Endodermal cell (in vitro differentiated cells): ENCODE measurements at regions not wholly inside any gene's neighbourhood (a gene's known extent, or its start where the extent isn't known, plus 50 kb on each side); places are given as distances from the start of the nearest gene placed in this dataset.

Source experiments
- DNase-seq: peaks from one replicate; pipeline ENCODE4 v3.0.0-alpha.2; 2017
- H3K27ac ChIP-seq: 2 replicates; pipeline ENCODE4 v1.5.1; 2013; ENCODE audit warnings: mild to moderate bottlenecking, low read depth, low read length, moderate library complexity
- H3K27me3 ChIP-seq: 2 replicates; pipeline ENCODE4 v1.6.1; 2013; ENCODE audit warnings: mild to moderate bottlenecking, low read length, moderate library complexity; ENCODE audit not compliant: insufficient read depth, control insufficient read depth, poor library complexity, severe bottlenecking
- H3K36me3 ChIP-seq: 2 replicates; pipeline ENCODE4 v1.7.0; 2013; ENCODE audit warnings: mild to moderate bottlenecking, low read length, moderate library complexity; ENCODE audit not compliant: control insufficient read depth, insufficient read depth
- H3K4me1 ChIP-seq: one replicate; pipeline ENCODE4 v1.7.0; 2013; ENCODE audit warnings: low read length; ENCODE audit not compliant: control insufficient read depth, insufficient read depth
- H3K4me3 ChIP-seq: 2 replicates; pipeline ENCODE4 v1.5.1; 2013; ENCODE audit warnings: mild to moderate bottlenecking, low read length, moderate library complexity
- H3K9ac ChIP-seq: 2 replicates; pipeline ENCODE4 v1.6.1; 2013; ENCODE audit warnings: mild to moderate bottlenecking, low read length, moderate library complexity; ENCODE audit not compliant: poor library complexity, severe bottlenecking; ENCODE audit errors: extremely low read depth
- H3K9me3 ChIP-seq: 2 replicates; pipeline ENCODE4 v1.6.1; 2013; ENCODE audit warnings: mild to moderate bottlenecking, low read length, moderate library complexity; ENCODE audit not compliant: control insufficient read depth
- H3K27ac Mint-ChIP-seq: 2 replicates; pipeline ENCODE4 v1.8.0; 2020; ENCODE audit warnings: mixed read lengths
- H3K27me3 Mint-ChIP-seq: 2 replicates; pipeline ENCODE4 v1.8.0; 2021; ENCODE audit warnings: mild to moderate bottlenecking, mixed read lengths; ENCODE audit not compliant: insufficient read depth
- H3K36me3 Mint-ChIP-seq: 2 replicates; pipeline ENCODE4 v1.8.0; 2020; ENCODE audit warnings: low read depth, mixed read lengths
- H3K4me1 Mint-ChIP-seq: 2 replicates; pipeline ENCODE4 v1.8.0; 2020; ENCODE audit warnings: mixed read lengths
- H3K4me3 Mint-ChIP-seq: 2 replicates; pipeline ENCODE4 v1.8.0; 2020; ENCODE audit warnings: mild to moderate bottlenecking, moderate library complexity, mixed read lengths
- H3K9me3 Mint-ChIP-seq: 2 replicates; pipeline ENCODE4 v1.8.0; 2020; ENCODE audit warnings: mild to moderate bottlenecking, mixed read lengths
- CTCF ChIP-seq: fragments of 200-600 bp; sonication (generic); conservative IDR thresholded peaks from 2 replicates; pipeline ENCODE4 v1.5.0; 2021; ENCODE audit warnings: antibody characterized with exemption, mild to moderate bottlenecking
- WGBS, 2 experiments: methylation state at CpG; one replicate each; pipeline versions ENCODE4 v1.1.5 to v1.1.7; 2013; ENCODE audit warnings: missing lambda C conversion rate in 2 of 2, mixed read lengths in 1 of 2; ENCODE audit not compliant: insufficient coverage in 1 of 2, insufficient read length in 1 of 2; 5-methylcytosine and 5-hydroxymethylcytosine counted together

GRCh38 chr3:166071831-166072230 lies 234.6 kb upstream of the BCHE start:
- H3K36me3 Mint-ChIP-seq: no peaks in the 10 kb centered on the region
- TF ChIP-seq CTCF: no peak
- Histone ChIP-seq H3K9me3 (no peaks in the 10 kb centered on the region), H3K27me3 (no peaks in the 10 kb centered on the region), H3K27ac (no peak overlapping the region), H3K4me1 (no peaks in the 10 kb centered on the region), H3K36me3 (no peaks in the 10 kb centered on the region), H3K9ac (no peak overlapping the region), H3K4me3 (no peak overlapping the region)
- H3K27me3 Mint-ChIP-seq: no peaks in the 10 kb centered on the region
- DNase-seq: no peak
- H3K4me3 Mint-ChIP-seq: no peak overlapping the region
- H3K4me1 Mint-ChIP-seq: no peaks in the 10 kb centered on the region
- H3K9me3 Mint-ChIP-seq: no peaks in the 10 kb centered on the region
- no peak overlapping the region for H3K27ac Mint-ChIP-seq

- Mint-ChIP-seq H3K4me1 (peaks cover 5% of the 10 kb centered on the region), H3K27me3 (no peaks in the 10 kb centered on the region), H3K36me3 (no peaks in the 10 kb centered on the region), H3K27ac (no peak overlapping the region), H3K9me3 (no peaks in the 10 kb centered on the region), H3K4me3 (no peak overlapping the region)
- no peak overlapping the region for H3K4me3 ChIP-seq
- WGBS, 2 experiments: 99 to 100% methylated on average over 3 to 4 of the region's 4 CpGs
- H3K27ac ChIP-seq: no peak overlapping the region
- no peaks in the 10 kb centered on the region for H3K27me3 ChIP-seq
- no peak for TF ChIP-seq CTCF
- H3K9ac ChIP-seq: no peak overlapping the region
- DNase-seq: no peak
- H3K36me3 ChIP-seq: no peaks in the 10 kb centered on the region
- no peaks in the 10 kb centered on the region for H3K9me3 ChIP-seq
- peaks cover 4% of the 10 kb centered on the region for H3K4me1 ChIP-seq
Measured at GRCh38 chr3:166064476-166064875, 227.3 kb upstream of the BCHE start.

- no peak overlapping the region for H3K27ac Mint-ChIP-seq
- no peaks in the 10 kb centered on the region for H3K36me3 Mint-ChIP-seq
- no peak overlapping the region for H3K4me3 Mint-ChIP-seq
- Histone ChIP-seq H3K36me3 (no peaks in the 10 kb centered on the region), H3K27ac (no peak overlapping the region), H3K9me3 (no peaks in the 10 kb centered on the region), H3K4me1 (peaks cover 4% of the 10 kb centered on the region), H3K4me3 (no peak overlapping the region), H3K9ac (no peak overlapping the region), H3K27me3 (no peaks in the 10 kb centered on the region)
- DNase-seq: peak; percentile 70
- no peaks in the 10 kb centered on the region for H3K9me3 Mint-ChIP-seq
- WGBS, 2 experiments: 90 to 100% methylated on average over 2 of the region's 2 CpGs
- TF ChIP-seq CTCF: no peak
- H3K27me3 Mint-ChIP-seq: no peaks in the 10 kb centered on the region
- peaks cover 5% of the 10 kb centered on the region for H3K4me1 Mint-ChIP-seq
Measured at GRCh38 chr3:166060789-166061479, 223.7 kb upstream of the BCHE start.
